ENCODE measurements at regions not wholly inside any gene's neighbourhood (a gene's known extent, or its start where the extent isn't known, plus 50 kb on each side); places are given as distances from the start of the nearest gene placed in this dataset.

GRCh38 chr2:147033044-147033443, 811.8 kb upstream of the ACVR2A start:
- Histone ChIP-seq H3K36me3 (no peaks in the 10 kb centered on the region), H3K4me1 (peaks cover 5% of the 10 kb centered on the region), H3K27me3 (no peaks in the 10 kb centered on the region), H3K27ac (no peak overlapping the region), H3K4me3 (no peak overlapping the region), H3K9me3 (no peaks in the 10 kb centered on the region)
- TF ChIP-seq, protein P1, sequence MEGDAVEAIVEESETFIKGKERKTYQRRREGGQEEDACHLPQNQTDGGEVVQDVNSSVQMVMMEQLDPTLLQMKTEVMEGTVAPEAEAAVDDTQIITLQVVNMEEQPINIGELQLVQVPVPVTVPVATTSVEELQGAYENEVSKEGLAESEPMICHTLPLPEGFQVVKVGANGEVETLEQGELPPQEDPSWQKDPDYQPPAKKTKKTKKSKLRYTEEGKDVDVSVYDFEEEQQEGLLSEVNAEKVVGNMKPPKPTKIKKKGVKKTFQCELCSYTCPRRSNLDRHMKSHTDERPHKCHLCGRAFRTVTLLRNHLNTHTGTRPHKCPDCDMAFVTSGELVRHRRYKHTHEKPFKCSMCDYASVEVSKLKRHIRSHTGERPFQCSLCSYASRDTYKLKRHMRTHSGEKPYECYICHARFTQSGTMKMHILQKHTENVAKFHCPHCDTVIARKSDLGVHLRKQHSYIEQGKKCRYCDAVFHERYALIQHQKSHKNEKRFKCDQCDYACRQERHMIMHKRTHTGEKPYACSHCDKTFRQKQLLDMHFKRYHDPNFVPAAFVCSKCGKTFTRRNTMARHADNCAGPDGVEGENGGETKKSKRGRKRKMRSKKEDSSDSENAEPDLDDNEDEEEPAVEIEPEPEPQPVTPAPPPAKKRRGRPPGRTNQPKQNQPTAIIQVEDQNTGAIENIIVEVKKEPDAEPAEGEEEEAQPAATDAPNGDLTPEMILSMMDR (IDR thresholded peaks at IDR 0.05) = no peak
- no peak for TF ChIP-seq POLR2AphosphoS5 (IDR thresholded peaks at IDR 0.05)
- TF ChIP-seq POLR2A (IDR thresholded peaks at IDR 0.05) = no peak
- TF ChIP-seq EP300 (IDR thresholded peaks at IDR 0.05) = no peak
- WGBS = 43% methylated on average over 1 of the region's 1 CpG
- DNase-seq (ENCODE audit: low spot score in 2 of 2) = no peak

- Histone ChIP-seq H3K4me3 (no peak overlapping the region), H3K27me3 (no peaks in the 10 kb centered on the region), H3K4me1 (peaks cover 5% of the 10 kb centered on the region), H3K27ac (no peak overlapping the region), H3K36me3 (no peaks in the 10 kb centered on the region), H3K9me3 (no peaks in the 10 kb centered on the region)
- 92% methylated on average over 3 of the region's 3 CpGs for WGBS
- no peak for DNase-seq (ENCODE audit: low spot score in 2 of 2)
- TF ChIP-seq, protein P1 (IDR thresholded peaks at IDR 0.05) = no peak
- TF ChIP-seq EP300 (IDR thresholded peaks at IDR 0.05) (no peak), POLR2A (IDR thresholded peaks at IDR 0.05) (no peak), POLR2AphosphoS5 (IDR thresholded peaks at IDR 0.05) (no peak)
These were observed 812.9 kb upstream of the ACVR2A start for GRCh38 chr2:147031897-147032296.

DNA sequence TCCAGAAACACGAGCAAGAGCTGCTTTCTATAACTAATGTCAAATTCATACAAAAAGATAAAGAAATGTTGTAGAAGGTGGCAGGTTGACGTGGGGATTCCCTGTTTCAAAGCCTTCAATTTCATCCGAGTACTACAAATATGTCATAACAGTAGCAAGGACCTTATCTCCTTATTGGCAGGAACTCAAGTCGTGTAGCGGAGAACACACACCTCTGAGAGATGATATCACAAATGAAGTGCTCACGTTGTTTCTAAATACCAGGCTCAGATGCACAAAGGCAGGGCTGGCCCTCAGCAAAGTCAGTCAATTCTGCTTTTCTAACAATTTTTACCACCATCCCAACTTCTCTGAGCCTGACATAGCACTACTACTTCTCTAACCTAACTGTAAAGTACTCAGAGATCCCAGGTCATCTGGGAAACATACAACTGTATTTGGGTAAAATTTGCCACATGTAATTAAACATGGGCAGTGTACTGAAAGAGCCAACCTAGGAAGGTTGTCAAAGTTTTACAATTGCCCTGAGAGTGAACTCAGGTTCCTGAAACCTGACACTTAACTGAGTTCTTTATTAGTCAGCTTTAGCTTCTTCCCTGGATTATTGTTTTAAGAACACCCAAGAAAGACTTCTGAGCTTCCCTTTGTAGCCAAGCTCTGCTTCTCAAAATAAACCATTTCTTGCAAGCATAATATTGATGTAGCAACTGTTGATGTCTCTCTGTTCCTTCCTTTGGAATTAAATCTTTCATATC, 813.7 kb upstream of the ACVR2A start:
- H3K4me1 ChIP-seq = peaks cover 5% of the 10 kb centered on the region
- no peak overlapping the region for H3K4me3 ChIP-seq
- TF ChIP-seq EP300 (IDR thresholded peaks at IDR 0.05) (no peak), POLR2A (IDR thresholded peaks at IDR 0.05) (no peak), POLR2AphosphoS5 (IDR thresholded peaks at IDR 0.05) (no peak)
- TF ChIP-seq, protein P1 (IDR thresholded peaks at IDR 0.05) = no peak
- WGBS = 71% methylated on average over 6 of the region's 6 CpGs
- no peak overlapping the region for H3K27ac ChIP-seq
- no peaks in the 10 kb centered on the region for H3K36me3 ChIP-seq
- no peaks in the 10 kb centered on the region for H3K27me3 ChIP-seq
- DNase-seq (ENCODE audit: low spot score in 2 of 2) = no peak
- no peaks in the 10 kb centered on the region for H3K9me3 ChIP-seq

DNA sequence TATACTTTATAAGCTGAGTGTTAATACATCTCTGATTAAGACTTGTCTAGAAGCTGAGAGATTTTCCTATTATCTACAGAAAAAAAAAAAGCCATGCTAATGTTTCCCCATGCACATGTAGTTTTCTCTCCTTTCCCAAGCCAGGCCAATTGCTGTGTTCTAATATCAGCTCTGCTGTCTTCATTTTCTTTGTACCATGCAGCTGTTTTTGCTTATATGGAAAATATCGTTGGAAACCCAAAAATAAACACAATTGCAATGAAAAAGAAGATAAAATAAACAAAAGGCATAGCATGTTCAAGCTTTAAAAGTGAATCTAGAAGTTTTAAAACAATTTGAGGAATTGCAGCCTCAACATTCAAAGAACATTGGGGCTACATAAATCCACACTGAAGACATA, 817.4 kb upstream of the ACVR2A start:
- Histone ChIP-seq H3K27ac (no peak overlapping the region), H3K4me3 (no peak overlapping the region), H3K4me1 (peaks cover 14% of the 10 kb centered on the region), H3K36me3 (no peaks in the 10 kb centered on the region), H3K9me3 (no peaks in the 10 kb centered on the region), H3K27me3 (no peaks in the 10 kb centered on the region)
- no peak for TF ChIP-seq EP300 (IDR thresholded peaks at IDR 0.05)
- DNase-seq (ENCODE audit: low spot score in 2 of 2) = no peak
- WGBS = 54% methylated on average over 1 of the region's 1 CpG

- Histone ChIP-seq H3K9me3 (no peaks in the 10 kb centered on the region), H3K4me1 (peaks cover 14% of the 10 kb centered on the region), H3K27ac (no peak overlapping the region), H3K27me3 (no peaks in the 10 kb centered on the region), H3K36me3 (no peaks in the 10 kb centered on the region), H3K4me3 (no peak overlapping the region)
- TF ChIP-seq POLR2AphosphoS5 (IDR thresholded peaks at IDR 0.05) = no peak
- no peak for TF ChIP-seq POLR2A (IDR thresholded peaks at IDR 0.05)
- TF ChIP-seq, protein P1 (IDR thresholded peaks at IDR 0.05) = no peak
- no peak for TF ChIP-seq EP300 (IDR thresholded peaks at IDR 0.05)
- DNase-seq (ENCODE audit: low spot score in 2 of 2) = no peak
- 73% methylated on average over 2 of the region's 2 CpGs for WGBS
These were observed 818.0 kb upstream of the ACVR2A start for GRCh38 chr2:147026664-147027295.

All from suprapubic skin (tissue), 4 donors.